Skin of body (tissue), 1 donor: ENCODE measurements at regions not wholly inside any gene's neighbourhood (a gene's known extent, or its start where the extent isn't known, plus 50 kb on each side); places are given as distances from the start of the nearest gene placed in this dataset.
"Not testable (repeated sequence)": the region's sequence is repeated elsewhere in the genome, so short reads cannot be mapped to it uniquely, and the experiment has no call there.

Experiments used
- DNase-seq: peaks from one replicate; lab custom pipeline; 2025; lab: John Stamatoyannopoulos, UW

GRCh38 chrX:122279746-122280145 is 904.3 kb upstream of the GRIA3 start:
- no peak for DNase-seq

GRCh38 chrX:122299822-122300221 is 884.3 kb upstream of the GRIA3 start:
- DNase-seq = not testable (repeated sequence)

- DNase-seq = peak; percentile 1
Observed at GRCh38 chrX:122301491-122301890, 882.6 kb upstream of the GRIA3 start.

- DNase-seq = no peak
Observed at GRCh38 chrX:122303761-122304160, 880.3 kb upstream of the GRIA3 start.

- DNase-seq = no peak
Observed at GRCh38 chrX:122344816-122345215, 839.3 kb upstream of the GRIA3 start.

GRCh38 chrX:122363112-122363795 is 820.8 kb upstream of the GRIA3 start:
- no peak for DNase-seq

- DNase-seq = not testable (repeated sequence)
Observed at GRCh38 chrX:122375533-122375932, 808.5 kb upstream of the GRIA3 start.

- DNase-seq = no peak
Observed at GRCh38 chrX:122389005-122389404, 795.1 kb upstream of the GRIA3 start.

- no peak for DNase-seq
Observed at GRCh38 chrX:122418758-122419157, 765.3 kb upstream of the GRIA3 start.

- no peak for DNase-seq
Observed at GRCh38 chrX:122421434-122422121, 762.5 kb upstream of the GRIA3 start.

GRCh38 chrX:122422547-122422946 is 761.5 kb upstream of the GRIA3 start:
- no peak for DNase-seq

GRCh38 chrX:122434942-122435341 is 749.1 kb upstream of the GRIA3 start:
- no peak for DNase-seq

GRCh38 chrX:122439831-122440230 is 744.2 kb upstream of the GRIA3 start:
- DNase-seq = no peak

- DNase-seq = no peak
Observed at GRCh38 chrX:122440832-122441231, 743.2 kb upstream of the GRIA3 start.

- no peak for DNase-seq
Observed at GRCh38 chrX:122441451-122441850, 742.6 kb upstream of the GRIA3 start.

GRCh38 chrX:122445466-122445865 is 738.6 kb upstream of the GRIA3 start:
- DNase-seq = no peak

GRCh38 chrX:122464341-122464740 is 719.7 kb upstream of the GRIA3 start:
- DNase-seq = no peak

GRCh38 chrX:122475306-122475705 is 708.8 kb upstream of the GRIA3 start:
- DNase-seq = no peak

- DNase-seq = peak; percentile 1
Observed at GRCh38 chrX:122500556-122500955, 683.5 kb upstream of the GRIA3 start.

GRCh38 chrX:122501652-122502051 is 682.4 kb upstream of the GRIA3 start:
- no peak for DNase-seq

- DNase-seq = no peak
Observed at GRCh38 chrX:122504026-122504425, 680.1 kb upstream of the GRIA3 start.

- DNase-seq = no peak
Observed at GRCh38 chrX:122512561-122513072, 671.5 kb upstream of the GRIA3 start.

GRCh38 chrX:122517786-122518185 is 666.3 kb upstream of the GRIA3 start:
- no peak for DNase-seq
